GM19395 (cell line): ENCODE measurements at regions not wholly inside any gene's neighbourhood (a gene's known extent, or its start where the extent isn't known, plus 50 kb on each side); places are given as distances from the start of the nearest gene placed in this dataset.

Source experiments
- ATAC-seq: cut with Tn5 transposase; IDR thresholded peaks from one replicate; pipeline ENCODE4 v1.9.1; 2021; ENCODE audit warnings: mild to moderate bottlenecking, moderate library complexity; ENCODE audit not compliant: unreplicated experiment

GRCh38 chr2:2839782-2840531 is 508.9 kb upstream of the MYT1L start:
- ATAC-seq: no peak

GRCh38 chr2:2839393-2839781 is 508.3 kb upstream of the MYT1L start:
- ATAC-seq: no peak

- ATAC-seq: no peak
These were observed 507.4 kb upstream of the MYT1L start for GRCh38 chr2:2838548-2838845.

GRCh38 chr2:2837746-2838547 is 506.9 kb upstream of the MYT1L start:
- ATAC-seq: no peak

- ATAC-seq: no peak
These were observed 505.4 kb upstream of the MYT1L start for GRCh38 chr2:2836343-2837070.

GRCh38 chr2:2834516-2835254 is 503.6 kb upstream of the MYT1L start:
- ATAC-seq: no peak

GRCh38 chr2:2834105-2834504 is 503.0 kb upstream of the MYT1L start:
- no peak for ATAC-seq

GRCh38 chr2:2832657-2833056 is 501.6 kb upstream of the MYT1L start:
- ATAC-seq: no peak

- no peak for ATAC-seq
These were observed 500.6 kb upstream of the MYT1L start for GRCh38 chr2:2831633-2832032.

- ATAC-seq: no peak
These were observed 499.5 kb upstream of the MYT1L start for GRCh38 chr2:2830576-2830975.

GRCh38 chr2:2828774-2829368 is 497.8 kb upstream of the MYT1L start:
- ATAC-seq: no peak

- no peak for ATAC-seq
These were observed 496.7 kb upstream of the MYT1L start for GRCh38 chr2:2827761-2828221.

- ATAC-seq: no peak
These were observed 496.1 kb upstream of the MYT1L start for GRCh38 chr2:2827046-2827636.

GRCh38 chr2:2826621-2827020 is 495.5 kb upstream of the MYT1L start:
- no peak for ATAC-seq

- ATAC-seq: no peak
These were observed 495.1 kb upstream of the MYT1L start for GRCh38 chr2:2826209-2826551.

GRCh38 chr2:2825516-2826208 is 494.6 kb upstream of the MYT1L start:
- no peak for ATAC-seq

GRCh38 chr2:2825062-2825461 is 494.0 kb upstream of the MYT1L start:
- no peak for ATAC-seq

GRCh38 chr2:2824588-2824987 is 493.5 kb upstream of the MYT1L start:
- ATAC-seq: no peak

GRCh38 chr2:2823061-2823753 is 492.1 kb upstream of the MYT1L start:
- ATAC-seq: no peak
